HepG2 (cell line): ENCODE measurements at regions not wholly inside any gene's neighbourhood (a gene's known extent, or its start where the extent isn't known, plus 50 kb on each side); places are given as distances from the start of the nearest gene placed in this dataset.

Experiments used
- ARNT ChIP-seq: fragments of 450-650 bp; IDR thresholded peaks from 2 replicates; pipeline ENCODE4 v1.6.1; 2017
- ATF4 ChIP-seq, 2 experiments: fragments of 450-650 bp in 1 of 2; sonication (generic) in 1 of 2; formaldehyde crosslinking; IDR thresholded peaks; 2 replicates each; pipeline versions ENCODE4 v1.5.0 to v1.8.0; 2020 to 2022; ENCODE audit warnings: mild to moderate bottlenecking in 1 of 2, missing genetic modification reagents in 1 of 2
- CEBPG ChIP-seq: IDR thresholded peaks from 2 replicates; pipeline ENCODE4 v1.6.1; 2016
- FOXO1 ChIP-seq: sonication (generic); formaldehyde crosslinking; IDR thresholded peaks from 2 replicates; pipeline ENCODE4 v1.4.0; 2020; ENCODE audit warnings: missing genetic modification reagents
- KMT2A ChIP-seq: sonication (generic); formaldehyde crosslinking; IDR thresholded peaks from 2 replicates; pipeline ENCODE4 v1.4.0; 2020; ENCODE audit warnings: missing genetic modification reagents
- NCOA2 ChIP-seq: sonication (generic); formaldehyde crosslinking; IDR thresholded peaks from 2 replicates; pipeline ENCODE4 v1.8.0; 2022; ENCODE audit warnings: inconsistent platforms
- PLSCR1 ChIP-seq: sonication (generic); formaldehyde crosslinking; IDR thresholded peaks from 2 replicates; pipeline ENCODE4 v1.5.0; 2020; ENCODE audit warnings: missing genetic modification reagents, mild to moderate bottlenecking, borderline replicate concordance
- RELA ChIP-seq: sonication (generic); formaldehyde crosslinking; IDR thresholded peaks from 2 replicates; pipeline ENCODE4 v1.4.0; 2020; ENCODE audit warnings: missing genetic modification reagents
- SOX6 ChIP-seq, 2 experiments: fragments of 450-650 bp in 1 of 2; sonication (generic) in 1 of 2; formaldehyde crosslinking in 1 of 2; IDR thresholded peaks; 2 replicates each; pipeline versions ENCODE4 v1.4.0 to v1.6.1; 2017 to 2020; ENCODE audit warnings: antibody characterized with exemption in 1 of 2, mild to moderate bottlenecking in 1 of 2, missing genetic modification reagents in 1 of 2
- STAT5B ChIP-seq: sonication (generic); formaldehyde crosslinking; IDR thresholded peaks from 2 replicates; pipeline ENCODE4 v1.4.0; 2020; ENCODE audit warnings: missing genetic modification reagents
- TP53 ChIP-seq: sonication (generic); formaldehyde crosslinking; conservative IDR thresholded peaks from 2 replicates; pipeline ENCODE4 v1.4.0; 2020; ENCODE audit warnings: missing genetic modification reagents
- ZC3H4 ChIP-seq: sonication (generic); formaldehyde crosslinking; IDR thresholded peaks from 2 replicates; pipeline ENCODE4 v1.4.0; 2020; ENCODE audit warnings: missing genetic modification reagents, borderline replicate concordance
- ZFP36L2 ChIP-seq: sonication (generic); formaldehyde crosslinking; IDR thresholded peaks from 2 replicates; pipeline ENCODE4 v1.4.0; 2020; ENCODE audit warnings: missing genetic modification reagents
- ZNF124 ChIP-seq: sonication (generic); formaldehyde crosslinking; IDR thresholded peaks from 2 replicates; pipeline ENCODE4 v1.4.0; 2020; ENCODE audit warnings: missing genetic modification reagents
- ZNF180 ChIP-seq: sonication (generic); formaldehyde crosslinking; IDR thresholded peaks from 2 replicates; pipeline ENCODE4 v1.4.0; 2020; ENCODE audit warnings: low read depth, missing genetic modification reagents, borderline replicate concordance
- ZNF34 ChIP-seq: sonication (generic); formaldehyde crosslinking; IDR thresholded peaks from 2 replicates; pipeline ENCODE4 v1.4.0; 2020; ENCODE audit warnings: mild to moderate bottlenecking, missing genetic modification reagents, borderline replicate concordance
- ZNF598 ChIP-seq: sonication (generic); formaldehyde crosslinking; IDR thresholded peaks from 2 replicates; pipeline ENCODE4 v1.5.1; 2020; ENCODE audit warnings: mild to moderate bottlenecking, missing genetic modification reagents, borderline replicate concordance
- ZNF713 ChIP-seq: sonication (generic); formaldehyde crosslinking; IDR thresholded peaks from 2 replicates; pipeline ENCODE4 v1.4.0; 2020; ENCODE audit warnings: mild to moderate bottlenecking, missing genetic modification reagents
- ZNF768 ChIP-seq: sonication (generic); formaldehyde crosslinking; IDR thresholded peaks from 2 replicates; pipeline ENCODE4 v1.4.0; 2020; ENCODE audit warnings: missing genetic modification reagents
- ZNF773 ChIP-seq: sonication (generic); formaldehyde crosslinking; IDR thresholded peaks from 2 replicates; pipeline ENCODE4 v1.4.0; 2020; ENCODE audit warnings: missing genetic modification reagents, borderline replicate concordance
- TF ChIP-seq, protein P1 (sequence below): sonication (generic); formaldehyde crosslinking; IDR thresholded peaks from 2 replicates; pipeline ENCODE4 v1.8.0; 2022; ENCODE audit warnings: mild to moderate bottlenecking, missing genetic modification reagents
- TF ChIP-seq, protein P2 (sequence below), 2 experiments: sonication (generic) in 1 of 2; formaldehyde crosslinking in 1 of 2; IDR thresholded peaks; 2 replicates each; pipeline versions ENCODE4 v1.4.0 to v1.6.1; 2018 to 2020; ENCODE audit warnings: missing genetic modification reagents in 2 of 2, borderline replicate concordance in 1 of 2, low read depth in 1 of 2, mild to moderate bottlenecking in 1 of 2, missing biosample characterization in 1 of 2
- TF ChIP-seq, protein P3 (sequence below): IDR thresholded peaks from 2 replicates; pipeline ENCODE4 v1.6.1; 2016; ENCODE audit warnings: control low read depth
- TF ChIP-seq, protein P4 (sequence below): sonication (generic); formaldehyde crosslinking; IDR thresholded peaks from 2 replicates; pipeline ENCODE4 v1.8.1; 2022; ENCODE audit warnings: mild to moderate bottlenecking, missing genetic modification reagents

GRCh38 chrY:16101815-16102214 is 1577.5 kb downstream of the NLGN4Y start (continued):
- no peak for TF ChIP-seq PLSCR1 (CRISPR knock-in tag)
- TF ChIP-seq CEBPG = peak; percentile 49
- TF ChIP-seq, protein P1, sequence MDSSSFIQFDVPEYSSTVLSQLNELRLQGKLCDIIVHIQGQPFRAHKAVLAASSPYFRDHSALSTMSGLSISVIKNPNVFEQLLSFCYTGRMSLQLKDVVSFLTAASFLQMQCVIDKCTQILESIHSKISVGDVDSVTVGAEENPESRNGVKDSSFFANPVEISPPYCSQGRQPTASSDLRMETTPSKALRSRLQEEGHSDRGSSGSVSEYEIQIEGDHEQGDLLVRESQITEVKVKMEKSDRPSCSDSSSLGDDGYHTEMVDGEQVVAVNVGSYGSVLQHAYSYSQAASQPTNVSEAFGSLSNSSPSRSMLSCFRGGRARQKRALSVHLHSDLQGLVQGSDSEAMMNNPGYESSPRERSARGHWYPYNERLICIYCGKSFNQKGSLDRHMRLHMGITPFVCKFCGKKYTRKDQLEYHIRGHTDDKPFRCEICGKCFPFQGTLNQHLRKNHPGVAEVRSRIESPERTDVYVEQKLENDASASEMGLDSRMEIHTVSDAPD = no peak
- TF ChIP-seq SOX6 (IDR thresholded peaks at IDR 0.05) = no peak
- no peak for TF ChIP-seq SOX6 (CRISPR knock-in tag; IDR thresholded peaks at IDR 0.05)
- no peak for TF ChIP-seq KMT2A (CRISPR knock-in tag)
- TF ChIP-seq ZNF773 (CRISPR knock-in tag) = no peak
- no peak for TF ChIP-seq ZC3H4 (CRISPR knock-in tag)
- TF ChIP-seq ZNF768 (CRISPR knock-in tag) = no peak
- peak; percentile 52; the same call in 1 of the 2 replicates for TF ChIP-seq FOXO1 (CRISPR knock-in tag)
- no peak for TF ChIP-seq ZNF180 (CRISPR knock-in tag)
- no peak for TF ChIP-seq ATF4 (CRISPR knock-in tag; IDR thresholded peaks at IDR 0.05)
- TF ChIP-seq TP53 (CRISPR knock-in tag) = no peak
- no peak for TF ChIP-seq ZNF598 (CRISPR knock-in tag)
- TF ChIP-seq ARNT = no peak
- no peak for TF ChIP-seq RELA
- TF ChIP-seq NCOA2 = peak; percentile 78
- no peak for TF ChIP-seq ZNF124
- TF ChIP-seq, protein P2, sequence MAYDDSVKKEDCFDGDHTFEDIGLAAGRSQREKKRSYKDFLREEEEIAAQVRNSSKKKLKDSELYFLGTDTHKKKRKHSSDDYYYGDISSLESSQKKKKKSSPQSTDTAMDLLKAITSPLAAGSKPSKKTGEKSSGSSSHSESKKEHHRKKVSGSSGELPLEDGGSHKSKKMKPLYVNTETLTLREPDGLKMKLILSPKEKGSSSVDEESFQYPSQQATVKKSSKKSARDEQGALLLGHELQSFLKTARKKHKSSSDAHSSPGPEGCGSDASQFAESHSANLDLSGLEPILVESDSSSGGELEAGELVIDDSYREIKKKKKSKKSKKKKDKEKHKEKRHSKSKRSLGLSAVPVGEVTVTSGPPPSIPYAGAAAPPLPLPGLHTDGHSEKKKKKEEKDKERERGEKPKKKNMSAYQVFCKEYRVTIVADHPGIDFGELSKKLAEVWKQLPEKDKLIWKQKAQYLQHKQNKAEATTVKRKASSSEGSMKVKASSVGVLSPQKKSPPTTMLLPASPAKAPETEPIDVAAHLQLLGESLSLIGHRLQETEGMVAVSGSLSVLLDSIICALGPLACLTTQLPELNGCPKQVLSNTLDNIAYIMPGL (CRISPR knock-in tag; IDR thresholded peaks at IDR 0.05; ENCODE audit: borderline replicate concordance in 1 of 2, low read depth in 1 of 2) = no peak
- no peak for TF ChIP-seq STAT5B (CRISPR knock-in tag)
- TF ChIP-seq, protein P3, sequence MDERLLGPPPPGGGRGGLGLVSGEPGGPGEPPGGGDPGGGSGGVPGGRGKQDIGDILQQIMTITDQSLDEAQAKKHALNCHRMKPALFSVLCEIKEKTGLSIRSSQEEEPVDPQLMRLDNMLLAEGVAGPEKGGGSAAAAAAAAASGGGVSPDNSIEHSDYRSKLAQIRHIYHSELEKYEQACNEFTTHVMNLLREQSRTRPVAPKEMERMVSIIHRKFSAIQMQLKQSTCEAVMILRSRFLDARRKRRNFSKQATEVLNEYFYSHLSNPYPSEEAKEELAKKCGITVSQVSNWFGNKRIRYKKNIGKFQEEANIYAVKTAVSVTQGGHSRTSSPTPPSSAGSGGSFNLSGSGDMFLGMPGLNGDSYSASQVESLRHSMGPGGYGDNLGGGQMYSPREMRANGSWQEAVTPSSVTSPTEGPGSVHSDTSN = no peak
- TF ChIP-seq ZFP36L2 (CRISPR knock-in tag) = no peak
- TF ChIP-seq, protein P4, sequence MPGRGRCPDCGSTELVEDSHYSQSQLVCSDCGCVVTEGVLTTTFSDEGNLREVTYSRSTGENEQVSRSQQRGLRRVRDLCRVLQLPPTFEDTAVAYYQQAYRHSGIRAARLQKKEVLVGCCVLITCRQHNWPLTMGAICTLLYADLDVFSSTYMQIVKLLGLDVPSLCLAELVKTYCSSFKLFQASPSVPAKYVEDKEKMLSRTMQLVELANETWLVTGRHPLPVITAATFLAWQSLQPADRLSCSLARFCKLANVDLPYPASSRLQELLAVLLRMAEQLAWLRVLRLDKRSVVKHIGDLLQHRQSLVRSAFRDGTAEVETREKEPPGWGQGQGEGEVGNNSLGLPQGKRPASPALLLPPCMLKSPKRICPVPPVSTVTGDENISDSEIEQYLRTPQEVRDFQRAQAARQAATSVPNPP = no peak
- TF ChIP-seq ZNF713 (CRISPR knock-in tag) = no peak
- no peak for TF ChIP-seq ZNF34
